ENCODE measurements at regions not wholly inside any gene's neighbourhood (a gene's known extent, or its start where the extent isn't known, plus 50 kb on each side); places are given as distances from the start of the nearest gene placed in this dataset.

GRCh38 chr1:219837274-219837993 is 90.9 kb downstream of the SLC30A10 start:
- peak in 1 of 3 donors; percentile 15 for TF ChIP-seq CTCF (IDR thresholded peaks at IDR 0.05)
- no peak for TF ChIP-seq POLR2A (IDR thresholded peaks at IDR 0.05)

Measured in ovary (tissue), 3 donors.